Prostate gland (tissue), 2 donors: ENCODE measurements at regions not wholly inside any gene's neighbourhood (a gene's known extent, or its start where the extent isn't known, plus 50 kb on each side); places are given as distances from the start of the nearest gene placed in this dataset.

Experiments
- POLR2A ChIP-seq: fragments of 450-650 bp; IDR thresholded peaks from one replicate; pipeline ENCODE4 v1.6.1; 2016; ENCODE audit warnings: antibody characterized with exemption, mild to moderate bottlenecking
- TF ChIP-seq, protein P1 (sequence below), 4 experiments: fragments of 200-600 bp in 2 of 4; fragments of 450-650 bp in 2 of 4; sonication (generic) in 2 of 4; IDR thresholded peaks; 1 replicate in 3 of 4; 2 replicates in 1 of 4; pipeline ENCODE4 v1.5.1; 2016 to 2019; ENCODE audit warnings: antibody characterized with exemption in 4 of 4, mild to moderate bottlenecking in 2 of 4, moderate library complexity in 2 of 4

GRCh38 chr17:33377837-33378595, 84.9 kb upstream of the ASIC2 start:
- TF ChIP-seq, protein P1, sequence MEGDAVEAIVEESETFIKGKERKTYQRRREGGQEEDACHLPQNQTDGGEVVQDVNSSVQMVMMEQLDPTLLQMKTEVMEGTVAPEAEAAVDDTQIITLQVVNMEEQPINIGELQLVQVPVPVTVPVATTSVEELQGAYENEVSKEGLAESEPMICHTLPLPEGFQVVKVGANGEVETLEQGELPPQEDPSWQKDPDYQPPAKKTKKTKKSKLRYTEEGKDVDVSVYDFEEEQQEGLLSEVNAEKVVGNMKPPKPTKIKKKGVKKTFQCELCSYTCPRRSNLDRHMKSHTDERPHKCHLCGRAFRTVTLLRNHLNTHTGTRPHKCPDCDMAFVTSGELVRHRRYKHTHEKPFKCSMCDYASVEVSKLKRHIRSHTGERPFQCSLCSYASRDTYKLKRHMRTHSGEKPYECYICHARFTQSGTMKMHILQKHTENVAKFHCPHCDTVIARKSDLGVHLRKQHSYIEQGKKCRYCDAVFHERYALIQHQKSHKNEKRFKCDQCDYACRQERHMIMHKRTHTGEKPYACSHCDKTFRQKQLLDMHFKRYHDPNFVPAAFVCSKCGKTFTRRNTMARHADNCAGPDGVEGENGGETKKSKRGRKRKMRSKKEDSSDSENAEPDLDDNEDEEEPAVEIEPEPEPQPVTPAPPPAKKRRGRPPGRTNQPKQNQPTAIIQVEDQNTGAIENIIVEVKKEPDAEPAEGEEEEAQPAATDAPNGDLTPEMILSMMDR (IDR thresholded peaks at IDR 0.05): no peak
- no peak for TF ChIP-seq POLR2A
